ENCODE measurements at regions not wholly inside any gene's neighbourhood (a gene's known extent, or its start where the extent isn't known, plus 50 kb on each side); places are given as distances from the start of the nearest gene placed in this dataset.

GRCh38 chr7:98040626-98041360 is 50.8 kb upstream of the OCM2 start:
- DNase-seq (ENCODE audit: low spot score): no peak

- no peak for DNase-seq (ENCODE audit: low spot score)
Measured at GRCh38 chr7:98046816-98047215, 56.8 kb upstream of the OCM2 start.

- DNase-seq (ENCODE audit: low spot score): peak; percentile 58
Measured at GRCh38 chr7:98049034-98049433, 57.6 kb upstream of the LMTK2 start.

DNA sequence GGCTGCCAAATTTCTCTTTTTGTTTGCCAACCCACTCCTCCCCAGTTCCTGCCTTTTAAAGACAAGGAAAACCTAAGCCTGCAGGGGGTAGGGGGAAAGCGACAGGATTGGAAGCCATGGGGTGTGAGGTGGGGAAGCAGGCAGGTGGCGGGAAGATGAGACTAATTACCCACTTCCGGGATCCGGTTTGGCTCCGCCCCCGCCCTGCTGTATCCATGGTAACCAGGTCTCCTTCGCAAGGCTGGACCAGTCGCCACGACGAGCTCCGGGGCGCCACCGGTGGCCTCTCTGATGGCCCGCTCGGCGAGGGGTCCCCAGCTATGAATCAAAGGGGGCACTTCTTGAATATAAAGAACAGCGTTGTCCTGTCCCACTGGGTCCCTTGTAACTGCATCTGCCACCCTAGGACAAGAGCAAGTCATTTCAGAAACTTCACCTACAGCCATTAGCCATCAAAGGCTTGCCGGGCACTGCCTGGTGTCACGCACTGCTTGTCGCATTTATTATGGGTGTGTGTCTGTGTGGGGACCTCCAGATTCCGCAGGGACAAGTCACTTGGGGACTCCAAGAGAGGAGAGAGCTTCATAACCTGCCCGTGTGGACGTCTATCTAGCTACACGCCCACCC is 55.4 kb upstream of the LMTK2 start:
- DNase-seq (ENCODE audit: low spot score): peak; percentile 44

GRCh38 chr7:98054585-98054984 is 52.1 kb upstream of the LMTK2 start:
- peak; percentile 34 for DNase-seq (ENCODE audit: low spot score)

- no peak for DNase-seq (ENCODE audit: low spot score)
Measured at GRCh38 chr7:98056580-98056979, 50.1 kb upstream of the LMTK2 start.

Measured in LoVo (cell line).